ENCODE measurements at regions not wholly inside any gene's neighbourhood (a gene's known extent, or its start where the extent isn't known, plus 50 kb on each side); places are given as distances from the start of the nearest gene placed in this dataset.

- Mint-ChIP-seq H3K27ac (ENCODE audit: unreplicated experiment) (no peak overlapping the region), H3K4me3 (ENCODE audit: unreplicated experiment) (no peak overlapping the region), H3K4me1 (ENCODE audit: low read depth, unreplicated experiment) (peaks cover 3% of the 10 kb centered on the region), H3K9me3 (ENCODE audit: unreplicated experiment) (no peaks in the 10 kb centered on the region), H3K27me3 (ENCODE audit: insufficient read depth, unreplicated experiment) (peaks cover 3% of the 10 kb centered on the region), H3K36me3 (ENCODE audit: insufficient read depth, unreplicated experiment) (no peaks in the 10 kb centered on the region)
- Histone ChIP-seq H3K36me3 (ENCODE audit: control insufficient read depth, insufficient read depth, low read length) (no peaks in the 10 kb centered on the region), H3K9me3 (no peaks in the 10 kb centered on the region), H3K27me3 (replicated peaks; ENCODE audit: control insufficient read depth, insufficient read depth, low read length) (no peaks in the 10 kb centered on the region), H3K4me1 (no peaks in the 10 kb centered on the region), H3K4me3 (ENCODE audit: low read depth, low read length) (no peak overlapping the region)
- POLR2A ChIA-PET, result no interaction called here
- TF ChIP-seq, protein P1, sequence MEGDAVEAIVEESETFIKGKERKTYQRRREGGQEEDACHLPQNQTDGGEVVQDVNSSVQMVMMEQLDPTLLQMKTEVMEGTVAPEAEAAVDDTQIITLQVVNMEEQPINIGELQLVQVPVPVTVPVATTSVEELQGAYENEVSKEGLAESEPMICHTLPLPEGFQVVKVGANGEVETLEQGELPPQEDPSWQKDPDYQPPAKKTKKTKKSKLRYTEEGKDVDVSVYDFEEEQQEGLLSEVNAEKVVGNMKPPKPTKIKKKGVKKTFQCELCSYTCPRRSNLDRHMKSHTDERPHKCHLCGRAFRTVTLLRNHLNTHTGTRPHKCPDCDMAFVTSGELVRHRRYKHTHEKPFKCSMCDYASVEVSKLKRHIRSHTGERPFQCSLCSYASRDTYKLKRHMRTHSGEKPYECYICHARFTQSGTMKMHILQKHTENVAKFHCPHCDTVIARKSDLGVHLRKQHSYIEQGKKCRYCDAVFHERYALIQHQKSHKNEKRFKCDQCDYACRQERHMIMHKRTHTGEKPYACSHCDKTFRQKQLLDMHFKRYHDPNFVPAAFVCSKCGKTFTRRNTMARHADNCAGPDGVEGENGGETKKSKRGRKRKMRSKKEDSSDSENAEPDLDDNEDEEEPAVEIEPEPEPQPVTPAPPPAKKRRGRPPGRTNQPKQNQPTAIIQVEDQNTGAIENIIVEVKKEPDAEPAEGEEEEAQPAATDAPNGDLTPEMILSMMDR (IDR thresholded peaks at IDR 0.05; ENCODE audit: insufficient read depth in 1 of 2, low read depth in 1 of 2, low read length in 1 of 2, severe bottlenecking in 1 of 2, unreplicated experiment in 1 of 2), result no peak
- BruUV-seq (replicated peaks), result no TSS peak
- no peak for DNase-seq
- intact Hi-C loops (cut with micrococcal nuclease; ENCODE audit: unreplicated experiment), result no loop called here
- CTCF ChIA-PET, result no interaction called here
Observed at GRCh38 chr2:142822190-142822589, 55.3 kb upstream of the KYNU start.

DNA sequence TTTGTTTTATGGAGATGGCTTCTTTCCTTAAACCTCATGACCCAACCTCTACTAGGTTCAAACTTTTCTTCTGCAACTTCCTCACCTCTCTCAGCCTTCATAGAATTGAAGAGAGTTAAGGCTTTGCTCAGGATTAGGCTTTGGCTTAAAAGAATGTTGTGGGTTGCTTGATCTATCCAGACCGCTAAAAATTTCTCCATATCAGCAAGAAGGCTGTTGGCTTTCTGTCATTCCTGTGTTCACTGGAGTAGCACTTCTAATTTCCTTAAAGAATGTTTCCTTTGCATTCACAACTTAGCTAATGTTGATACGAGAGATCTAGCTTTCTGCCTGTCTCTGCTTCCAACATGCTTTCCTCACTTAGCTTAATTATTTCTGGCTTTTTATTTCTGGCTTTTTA lies 58.1 kb upstream of the KYNU start:
- no TSS peak for BruUV-seq (replicated peaks)
- H3K4me3 Mint-ChIP-seq (ENCODE audit: unreplicated experiment), result no peak overlapping the region
- no peaks in the 10 kb centered on the region for H3K9me3 ChIP-seq
- H3K4me3 ChIP-seq (ENCODE audit: low read depth, low read length), result no peak overlapping the region
- TF ChIP-seq, protein P1 (IDR thresholded peaks at IDR 0.05; ENCODE audit: insufficient read depth in 1 of 2, low read depth in 1 of 2, low read length in 1 of 2, severe bottlenecking in 1 of 2, unreplicated experiment in 1 of 2), result no peak
- ChIA-PET POLR2A (no interaction called here), CTCF (no interaction called here)
- H3K27ac Mint-ChIP-seq (ENCODE audit: unreplicated experiment), result no peak overlapping the region
- no peaks in the 10 kb centered on the region for H3K9me3 Mint-ChIP-seq (ENCODE audit: unreplicated experiment)
- intact Hi-C loops (cut with micrococcal nuclease; ENCODE audit: unreplicated experiment), result no loop called here
- no peaks in the 10 kb centered on the region for H3K27me3 ChIP-seq (replicated peaks; ENCODE audit: control insufficient read depth, insufficient read depth, low read length)
- H3K4me1 Mint-ChIP-seq (ENCODE audit: low read depth, unreplicated experiment), result peaks cover 8% of the 10 kb centered on the region
- DNase-seq, result no peak
- H3K36me3 Mint-ChIP-seq (ENCODE audit: insufficient read depth, unreplicated experiment), result no peaks in the 10 kb centered on the region
- H3K27me3 Mint-ChIP-seq (ENCODE audit: insufficient read depth, unreplicated experiment), result peaks cover 3% of the 10 kb centered on the region
- H3K4me1 ChIP-seq, result no peaks in the 10 kb centered on the region
- no peaks in the 10 kb centered on the region for H3K36me3 ChIP-seq (ENCODE audit: control insufficient read depth, insufficient read depth, low read length)

GRCh38 chr2:142815375-142815774 lies 62.1 kb upstream of the KYNU start:
- Histone ChIP-seq H3K4me1 (no peaks in the 10 kb centered on the region), H3K27me3 (replicated peaks; ENCODE audit: control insufficient read depth, insufficient read depth, low read length) (no peaks in the 10 kb centered on the region), H3K9me3 (no peaks in the 10 kb centered on the region), H3K4me3 (ENCODE audit: low read depth, low read length) (no peak overlapping the region), H3K36me3 (ENCODE audit: control insufficient read depth, insufficient read depth, low read length) (no peaks in the 10 kb centered on the region)
- TF ChIP-seq, protein P1 (IDR thresholded peaks at IDR 0.05; ENCODE audit: insufficient read depth in 1 of 2, low read depth in 1 of 2, low read length in 1 of 2, severe bottlenecking in 1 of 2, unreplicated experiment in 1 of 2), result no peak
- H3K27ac Mint-ChIP-seq (ENCODE audit: unreplicated experiment), result no peak overlapping the region
- H3K4me1 Mint-ChIP-seq (ENCODE audit: low read depth, unreplicated experiment), result peaks cover 8% of the 10 kb centered on the region
- DNase-seq, result no peak
- peaks cover 3% of the 10 kb centered on the region for H3K27me3 Mint-ChIP-seq (ENCODE audit: insufficient read depth, unreplicated experiment)
- no peaks in the 10 kb centered on the region for H3K9me3 Mint-ChIP-seq (ENCODE audit: unreplicated experiment)
- CTCF ChIA-PET, result no interaction called here
- POLR2A ChIA-PET, result no interaction called here
- H3K4me3 Mint-ChIP-seq (ENCODE audit: unreplicated experiment), result no peak overlapping the region
- BruUV-seq (replicated peaks), result no TSS peak
- intact Hi-C loops (cut with micrococcal nuclease; ENCODE audit: unreplicated experiment), result no loop called here
- H3K36me3 Mint-ChIP-seq (ENCODE audit: insufficient read depth, unreplicated experiment), result no peaks in the 10 kb centered on the region

All from Caco-2 (cell line).